ENCODE measurements at regions not wholly inside any gene's neighbourhood (a gene's known extent, or its start where the extent isn't known, plus 50 kb on each side); places are given as distances from the start of the nearest gene placed in this dataset.
"Not testable (repeated sequence)": the region's sequence is repeated elsewhere in the genome, so short reads cannot be mapped to it uniquely, and the experiment has no call there.

DNA sequence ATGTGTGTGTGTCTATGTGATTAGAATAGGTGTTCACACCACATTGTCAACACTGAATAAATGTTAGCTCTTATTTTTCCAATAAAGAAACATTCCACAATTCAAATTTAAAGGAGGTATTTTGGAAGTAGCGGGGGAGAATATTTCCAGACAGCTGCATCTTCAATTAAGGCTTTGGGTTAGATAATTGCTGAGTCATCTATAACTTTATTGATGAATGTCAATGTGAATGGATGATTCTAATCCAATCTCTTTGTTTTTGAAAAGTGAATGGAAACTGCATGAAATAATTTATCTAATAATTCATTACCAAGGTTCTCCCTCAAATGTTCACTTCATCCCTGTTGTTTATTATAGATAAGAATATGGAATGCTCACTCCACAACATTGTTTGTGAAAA, 625.2 kb downstream of the IRS1 start:
- no peak overlapping the region for H3K27ac ChIP-seq (ENCODE audit: low read depth, low read length)
- no peaks in the 10 kb centered on the region for H3K27me3 ChIP-seq (ENCODE audit: insufficient read depth, low read length)
- no peak overlapping the region for H3K4me3 ChIP-seq (ENCODE audit: low read depth, low read length)
- peaks cover 17% of the 10 kb centered on the region for H3K36me3 ChIP-seq (ENCODE audit: insufficient read depth, low read length)
- no peaks in the 10 kb centered on the region for H3K79me2 ChIP-seq (ENCODE audit: control insufficient read depth, insufficient read depth, low read length, unreplicated experiment)
- no peak overlapping the region for H2AFZ ChIP-seq (ENCODE audit: low read length, unreplicated experiment)
- H3K4me1 ChIP-seq (ENCODE audit: control insufficient read depth, insufficient read depth, low read length, unreplicated experiment), result no peaks in the 10 kb centered on the region

DNA sequence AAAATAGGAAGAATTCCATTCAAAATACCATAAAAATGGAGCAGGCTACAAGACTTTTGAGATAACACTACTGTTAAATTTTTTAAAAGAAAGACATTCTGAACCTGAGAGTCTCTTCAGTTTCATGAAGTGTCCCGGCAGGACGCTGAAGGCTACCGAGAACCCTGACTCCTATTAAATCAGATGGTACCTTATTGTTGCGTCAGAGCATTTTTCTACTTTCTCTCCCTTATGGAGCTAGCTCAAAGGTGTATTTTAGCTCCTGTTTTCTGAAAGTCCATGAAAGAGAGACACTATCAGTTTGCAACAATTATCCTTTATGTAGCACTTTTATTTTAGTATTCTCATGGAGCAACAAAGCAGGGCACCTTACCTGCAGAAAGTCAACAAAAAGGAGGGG, 626.7 kb downstream of the IRS1 start:
- Histone ChIP-seq H2AFZ (ENCODE audit: low read length, unreplicated experiment) (no peak overlapping the region), H3K79me2 (ENCODE audit: control insufficient read depth, insufficient read depth, low read length, unreplicated experiment) (no peaks in the 10 kb centered on the region), H3K4me1 (ENCODE audit: control insufficient read depth, insufficient read depth, low read length, unreplicated experiment) (no peaks in the 10 kb centered on the region), H3K36me3 (ENCODE audit: insufficient read depth, low read length) (peaks cover 6% of the 10 kb centered on the region; the same call in 1 of the 2 replicates), H3K4me3 (ENCODE audit: low read depth, low read length) (no peak overlapping the region), H3K27ac (ENCODE audit: low read depth, low read length) (no peak overlapping the region), H3K27me3 (ENCODE audit: insufficient read depth, low read length) (no peaks in the 10 kb centered on the region)

DNA sequence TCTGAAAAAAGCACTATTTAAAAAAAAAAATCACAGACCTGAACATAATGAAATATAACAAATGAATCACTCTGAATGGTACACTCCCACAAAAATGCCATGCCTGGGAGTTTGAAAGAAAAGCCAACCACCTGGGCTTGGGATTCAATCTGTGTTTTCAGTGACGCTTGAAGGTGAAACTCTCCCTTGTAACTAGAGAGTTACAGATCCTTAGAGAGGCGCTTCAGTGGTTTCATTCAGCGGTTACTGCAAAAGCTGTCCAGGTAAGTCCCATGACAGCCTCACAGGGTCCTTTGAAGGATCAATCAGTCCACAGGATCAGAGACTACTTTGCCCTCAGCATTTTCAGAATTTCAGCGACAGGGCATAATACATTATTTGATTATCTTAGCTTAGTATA, 627.3 kb downstream of the IRS1 start:
- no peak overlapping the region for H3K27ac ChIP-seq (ENCODE audit: low read depth, low read length)
- no peaks in the 10 kb centered on the region for H3K79me2 ChIP-seq (ENCODE audit: control insufficient read depth, insufficient read depth, low read length, unreplicated experiment)
- no peaks in the 10 kb centered on the region for H3K4me1 ChIP-seq (ENCODE audit: control insufficient read depth, insufficient read depth, low read length, unreplicated experiment)
- H2AFZ ChIP-seq (ENCODE audit: low read length, unreplicated experiment), result no peak overlapping the region
- H3K36me3 ChIP-seq (ENCODE audit: insufficient read depth, low read length), result peaks cover 5% of the 10 kb centered on the region; the same call in 1 of the 2 replicates
- no peak overlapping the region for H3K4me3 ChIP-seq (ENCODE audit: low read depth, low read length)
- no peaks in the 10 kb centered on the region for H3K27me3 ChIP-seq (ENCODE audit: insufficient read depth, low read length)

- no peak overlapping the region for H3K27ac ChIP-seq (ENCODE audit: low read depth, low read length)
- H3K4me1 ChIP-seq (ENCODE audit: control insufficient read depth, insufficient read depth, low read length, unreplicated experiment), result no peaks in the 10 kb centered on the region
- no peaks in the 10 kb centered on the region for H3K27me3 ChIP-seq (ENCODE audit: insufficient read depth, low read length)
- H3K79me2 ChIP-seq (ENCODE audit: control insufficient read depth, insufficient read depth, low read length, unreplicated experiment), result no peaks in the 10 kb centered on the region
- no peak overlapping the region for H2AFZ ChIP-seq (ENCODE audit: low read length, unreplicated experiment)
- no peaks in the 10 kb centered on the region for H3K36me3 ChIP-seq (ENCODE audit: insufficient read depth, low read length)
- H3K4me3 ChIP-seq (ENCODE audit: low read depth, low read length), result no peak overlapping the region
These were observed 629.7 kb downstream of the IRS1 start for GRCh38 chr2:226169751-226170581.

DNA sequence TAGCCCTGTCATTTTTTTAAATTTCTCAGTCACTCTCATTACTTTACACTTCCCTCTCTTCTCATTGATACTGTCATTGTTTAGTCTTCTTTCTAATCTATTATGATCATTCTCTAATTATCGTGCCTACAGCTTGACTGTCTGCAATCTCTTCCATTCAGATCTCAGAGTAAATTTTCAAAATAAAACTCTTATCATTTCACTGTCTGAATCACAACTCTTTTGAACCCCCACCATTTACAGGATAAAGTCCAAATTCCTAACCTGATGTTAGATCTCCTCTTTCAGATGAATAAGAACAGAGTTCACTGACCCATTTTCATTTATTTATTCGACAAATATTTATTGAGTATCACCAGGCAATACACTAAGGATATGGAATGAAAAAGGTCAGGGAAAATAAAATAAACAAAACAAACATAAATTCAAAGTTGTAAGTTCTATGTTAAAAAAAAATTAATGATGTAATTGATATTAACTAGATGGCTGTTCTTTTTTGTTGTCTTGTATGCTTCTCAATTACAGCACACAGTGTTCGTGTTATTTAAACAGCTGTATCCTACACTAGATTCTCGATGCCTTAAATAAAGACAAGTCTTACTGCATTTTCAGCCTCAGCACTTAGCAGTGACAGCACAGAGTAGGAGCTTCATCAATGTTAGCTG, 631.0 kb downstream of the IRS1 start:
- H3K4me1 ChIP-seq (ENCODE audit: control insufficient read depth, insufficient read depth, low read length, unreplicated experiment), result no peaks in the 10 kb centered on the region

GRCh38 chr2:226164512-226164911, 635.1 kb downstream of the IRS1 start:
- Histone ChIP-seq H3K79me2 (ENCODE audit: control insufficient read depth, insufficient read depth, low read length, unreplicated experiment) (no peaks in the 10 kb centered on the region), H3K4me3 (ENCODE audit: low read depth, low read length) (no peak overlapping the region), H3K4me1 (ENCODE audit: control insufficient read depth, insufficient read depth, low read length, unreplicated experiment) (peaks cover 8% of the 10 kb centered on the region), H3K27ac (ENCODE audit: low read depth, low read length) (no peak overlapping the region), H3K27me3 (ENCODE audit: insufficient read depth, low read length) (no peaks in the 10 kb centered on the region), H3K36me3 (ENCODE audit: insufficient read depth, low read length) (no peaks in the 10 kb centered on the region), H2AFZ (ENCODE audit: low read length, unreplicated experiment) (no peak overlapping the region)

More for the DNA sequence above, 631.0 kb downstream of the IRS1 start:
- Histone ChIP-seq H3K27ac (ENCODE audit: low read depth, low read length) (no peak overlapping the region), H3K4me3 (ENCODE audit: low read depth, low read length) (no peak overlapping the region), H3K79me2 (ENCODE audit: control insufficient read depth, insufficient read depth, low read length, unreplicated experiment) (no peaks in the 10 kb centered on the region), H3K27me3 (ENCODE audit: insufficient read depth, low read length) (no peaks in the 10 kb centered on the region), H3K36me3 (ENCODE audit: insufficient read depth, low read length) (no peaks in the 10 kb centered on the region), H2AFZ (ENCODE audit: low read length, unreplicated experiment) (no peak overlapping the region)

- H3K27ac ChIP-seq (ENCODE audit: low read depth, low read length); H3K27me3 ChIP-seq (ENCODE audit: insufficient read depth, low read length); H3K4me1 ChIP-seq (ENCODE audit: control insufficient read depth, insufficient read depth, low read length, unreplicated experiment); H3K4me3 ChIP-seq (ENCODE audit: low read depth, low read length); H3K36me3 ChIP-seq (ENCODE audit: insufficient read depth, low read length); H3K79me2 ChIP-seq (ENCODE audit: control insufficient read depth, insufficient read depth, low read length, unreplicated experiment); H2AFZ ChIP-seq (ENCODE audit: low read length, unreplicated experiment): not testable (repeated sequence)
These were observed 639.0 kb downstream of the IRS1 start for GRCh38 chr2:226160617-226161016.

- H2AFZ ChIP-seq (ENCODE audit: low read length, unreplicated experiment), result peak overlapping the region; percentile 69
- H3K4me3 ChIP-seq (ENCODE audit: low read depth, low read length), result no peak overlapping the region
- no peaks in the 10 kb centered on the region for H3K27me3 ChIP-seq (ENCODE audit: insufficient read depth, low read length)
- no peak overlapping the region for H3K27ac ChIP-seq (ENCODE audit: low read depth, low read length)
- no peaks in the 10 kb centered on the region for H3K36me3 ChIP-seq (ENCODE audit: insufficient read depth, low read length)
- H3K79me2 ChIP-seq (ENCODE audit: control insufficient read depth, insufficient read depth, low read length, unreplicated experiment), result no peaks in the 10 kb centered on the region
- H3K4me1 ChIP-seq (ENCODE audit: control insufficient read depth, insufficient read depth, low read length, unreplicated experiment), result peaks cover 8% of the 10 kb centered on the region
These were observed 639.6 kb downstream of the IRS1 start for GRCh38 chr2:226159875-226160479.

GRCh38 chr2:226158940-226159339, 640.7 kb downstream of the IRS1 start:
- Histone ChIP-seq H3K79me2 (ENCODE audit: control insufficient read depth, insufficient read depth, low read length, unreplicated experiment) (no peaks in the 10 kb centered on the region), H3K36me3 (ENCODE audit: insufficient read depth, low read length) (no peaks in the 10 kb centered on the region), H3K4me3 (ENCODE audit: low read depth, low read length) (no peak overlapping the region), H3K27me3 (ENCODE audit: insufficient read depth, low read length) (no peaks in the 10 kb centered on the region), H3K4me1 (ENCODE audit: control insufficient read depth, insufficient read depth, low read length, unreplicated experiment) (peaks cover 8% of the 10 kb centered on the region), H3K27ac (ENCODE audit: low read depth, low read length) (no peak overlapping the region), H2AFZ (ENCODE audit: low read length, unreplicated experiment) (no peak overlapping the region)

DNA sequence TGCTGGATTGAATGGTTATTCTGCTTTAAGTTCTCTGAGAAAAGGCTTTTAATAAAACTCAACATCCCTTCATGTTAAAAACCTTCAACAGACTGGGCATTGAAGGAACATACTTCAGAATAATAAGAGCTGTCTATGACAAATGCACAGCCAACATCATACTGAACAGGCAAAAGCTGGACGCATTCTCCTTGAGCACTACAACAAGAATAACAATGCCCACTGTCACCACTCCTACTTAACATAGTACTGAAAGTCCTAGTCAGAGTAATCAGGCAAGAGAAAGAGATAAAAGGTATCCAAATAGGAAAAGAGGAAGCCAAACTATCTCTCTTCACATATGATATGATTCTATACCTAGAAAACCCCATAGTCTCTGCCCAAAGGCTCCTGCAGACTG, 641.4 kb downstream of the IRS1 start:
- no peaks in the 10 kb centered on the region for H3K27me3 ChIP-seq (ENCODE audit: insufficient read depth, low read length)
- peaks cover 12% of the 10 kb centered on the region for H3K4me1 ChIP-seq (ENCODE audit: control insufficient read depth, insufficient read depth, low read length, unreplicated experiment)
- no peak overlapping the region for H3K4me3 ChIP-seq (ENCODE audit: low read depth, low read length)
- no peaks in the 10 kb centered on the region for H3K79me2 ChIP-seq (ENCODE audit: control insufficient read depth, insufficient read depth, low read length, unreplicated experiment)
- H2AFZ ChIP-seq (ENCODE audit: low read length, unreplicated experiment), result no peak overlapping the region
- no peak overlapping the region for H3K27ac ChIP-seq (ENCODE audit: low read depth, low read length)
- no peaks in the 10 kb centered on the region for H3K36me3 ChIP-seq (ENCODE audit: insufficient read depth, low read length)
